Spleen (tissue), 7 donors: ENCODE measurements at regions not wholly inside any gene's neighbourhood (a gene's known extent, or its start where the extent isn't known, plus 50 kb on each side); places are given as distances from the start of the nearest gene placed in this dataset.

ENCODE experiments used
- POLR2A ChIP-seq, 3 donors: fragments of 450-650 bp; IDR thresholded peaks; one replicate each; pipeline ENCODE4 v1.5.1; 2017; ENCODE audit warnings: antibody characterized with exemption in 3 of 3, mild to moderate bottlenecking in 1 of 3
- TF ChIP-seq, protein P1 (sequence below), 11 experiments: fragments of 200-600 bp in 7 of 11; fragments of 450-650 bp in 4 of 11; sonication (generic) in 4 of 11; IDR thresholded peaks in 8 of 11; conservative IDR thresholded peaks in 3 of 11; 1 replicate in 7 of 11; 2 replicates in 4 of 11; pipeline versions ENCODE4 v1.4.0 to v1.8.0; 2016 to 2021; ENCODE audit warnings: antibody characterized with exemption in 11 of 11, inconsistent platforms in 4 of 11, mild to moderate bottlenecking in 1 of 11
- donor health status: DM: no; HTN: no; CAD: no; lungs with moderate emphysema.
- donor health status: DM: no; HTN: no; CAD: no.
- donor health status: DM: no; HTN: no; CAD: no.

DNA sequence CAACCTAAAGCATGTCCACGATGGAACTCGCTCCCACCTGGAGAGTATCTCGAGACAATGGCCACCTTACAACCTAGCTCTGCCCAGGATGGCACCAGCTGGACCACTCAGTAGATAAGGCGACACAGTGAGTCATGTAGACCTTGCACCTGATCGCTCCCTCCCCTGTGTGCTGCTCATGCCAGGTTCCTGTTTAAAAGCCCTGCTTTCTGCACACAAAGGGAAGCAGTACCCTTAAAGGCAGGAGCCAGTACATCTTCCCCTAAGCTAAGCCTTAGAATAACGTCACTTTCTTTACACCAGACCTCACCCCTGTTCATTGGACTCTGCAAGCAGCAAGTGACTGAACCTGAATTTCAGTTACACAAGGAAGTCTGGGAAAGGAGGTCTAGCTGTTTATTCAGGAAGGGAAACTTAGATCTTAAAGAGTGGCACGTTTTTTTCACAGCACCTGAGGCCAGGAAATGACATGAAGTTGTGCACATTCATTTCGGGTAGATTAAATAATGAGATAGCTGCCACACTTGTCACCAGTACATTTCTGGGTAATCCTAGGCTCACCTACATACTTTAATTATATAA is 117.9 kb downstream of the MTPAP start:
- TF ChIP-seq, protein P1, sequence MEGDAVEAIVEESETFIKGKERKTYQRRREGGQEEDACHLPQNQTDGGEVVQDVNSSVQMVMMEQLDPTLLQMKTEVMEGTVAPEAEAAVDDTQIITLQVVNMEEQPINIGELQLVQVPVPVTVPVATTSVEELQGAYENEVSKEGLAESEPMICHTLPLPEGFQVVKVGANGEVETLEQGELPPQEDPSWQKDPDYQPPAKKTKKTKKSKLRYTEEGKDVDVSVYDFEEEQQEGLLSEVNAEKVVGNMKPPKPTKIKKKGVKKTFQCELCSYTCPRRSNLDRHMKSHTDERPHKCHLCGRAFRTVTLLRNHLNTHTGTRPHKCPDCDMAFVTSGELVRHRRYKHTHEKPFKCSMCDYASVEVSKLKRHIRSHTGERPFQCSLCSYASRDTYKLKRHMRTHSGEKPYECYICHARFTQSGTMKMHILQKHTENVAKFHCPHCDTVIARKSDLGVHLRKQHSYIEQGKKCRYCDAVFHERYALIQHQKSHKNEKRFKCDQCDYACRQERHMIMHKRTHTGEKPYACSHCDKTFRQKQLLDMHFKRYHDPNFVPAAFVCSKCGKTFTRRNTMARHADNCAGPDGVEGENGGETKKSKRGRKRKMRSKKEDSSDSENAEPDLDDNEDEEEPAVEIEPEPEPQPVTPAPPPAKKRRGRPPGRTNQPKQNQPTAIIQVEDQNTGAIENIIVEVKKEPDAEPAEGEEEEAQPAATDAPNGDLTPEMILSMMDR (IDR thresholded peaks at IDR 0.05 in 8 of 11, conservative IDR thresholded peaks at IDR 0.05 in 3 of 11) = no peak
- no peak for TF ChIP-seq POLR2A (IDR thresholded peaks at IDR 0.05)
